Dermis microvascular lymphatic vessel endothelial cell (primary cell): ENCODE measurements at regions not wholly inside any gene's neighbourhood (a gene's known extent, or its start where the extent isn't known, plus 50 kb on each side); places are given as distances from the start of the nearest gene placed in this dataset.

Experiments used
- DNase-seq, 2 donors: peaks; one replicate each; pipeline versions ENCODE4 v3.0.0 to v3.0.0-alpha.2; 2010; ENCODE audit warnings: low read depth in 2 of 2

GRCh38 chr3:72308641-72309040 is 523.7 kb upstream of the PROK2 start:
- no peak for DNase-seq

GRCh38 chr3:72307438-72308115 is 522.6 kb upstream of the PROK2 start:
- DNase-seq, result no peak

- peak; percentile 63 to 65 for DNase-seq
These were observed 521.9 kb upstream of the PROK2 start for GRCh38 chr3:72306800-72307341.

- DNase-seq, result peak; percentile 77 to 97
These were observed 519.0 kb upstream of the PROK2 start for GRCh38 chr3:72303926-72304325.

- no peak for DNase-seq
These were observed 516.8 kb upstream of the PROK2 start for GRCh38 chr3:72301779-72302178.

GRCh38 chr3:72300621-72301020 is 515.7 kb upstream of the PROK2 start:
- no peak for DNase-seq

- peak in 1 of 2 donors; percentile 57 for DNase-seq
These were observed 514.9 kb upstream of the PROK2 start for GRCh38 chr3:72299823-72300222.

- DNase-seq, result peak; percentile 83 to 98
These were observed 514.4 kb upstream of the PROK2 start for GRCh38 chr3:72299321-72299802.

GRCh38 chr3:72298201-72299152 is 513.5 kb upstream of the PROK2 start:
- peak in 1 of 2 donors; percentile 30 for DNase-seq

GRCh38 chr3:72297481-72297880 is 512.5 kb upstream of the PROK2 start:
- DNase-seq, result no peak

- DNase-seq, result no peak
These were observed 511.6 kb upstream of the PROK2 start for GRCh38 chr3:72296477-72297111.

- no peak for DNase-seq
These were observed 511.1 kb upstream of the PROK2 start for GRCh38 chr3:72295962-72296450.

GRCh38 chr3:72295276-72295961 is 510.5 kb upstream of the PROK2 start:
- no peak for DNase-seq

- DNase-seq, result no peak
These were observed 506.1 kb upstream of the PROK2 start for GRCh38 chr3:72290859-72291638.

- no peak for DNase-seq
These were observed 504.7 kb upstream of the PROK2 start for GRCh38 chr3:72289692-72290071.

- no peak for DNase-seq
These were observed 504.2 kb upstream of the PROK2 start for GRCh38 chr3:72288955-72289691.

GRCh38 chr3:72287956-72288355 is 503.0 kb upstream of the PROK2 start:
- DNase-seq, result no peak

- no peak for DNase-seq
These were observed 500.6 kb upstream of the PROK2 start for GRCh38 chr3:72285502-72285901.

- no peak for DNase-seq
These were observed 499.5 kb upstream of the PROK2 start for GRCh38 chr3:72284471-72284870.

- DNase-seq, result no peak
These were observed 498.0 kb upstream of the PROK2 start for GRCh38 chr3:72282918-72283317.
